MCF 10A (cell line): ENCODE measurements at regions not wholly inside any gene's neighbourhood (a gene's known extent, or its start where the extent isn't known, plus 50 kb on each side); places are given as distances from the start of the nearest gene placed in this dataset.

ENCODE experiments used
- BruUV-seq: library from RNA; stranded (reverse); fragments of 400-500 nt; replicated peaks from 2 replicates; lab custom pipeline; 2021; lab: Mats Ljungman, UMichigan
- CTCF ChIA-PET: fragments of 300-600 bp; sonication (Branson Sonifier 250); formaldehyde crosslinking; extraction: SDS; loops from one replicate; lab custom pipeline; 2021; ENCODE audit warnings: antibody characterized with exemption, inconsistent platforms; lab: Yijun Ruan, JAX
- POLR2A ChIA-PET: fragments of 300-600, 350-650 bp; sonication (Branson Sonifier 250); formaldehyde crosslinking; extraction: SDS; loops from one replicate; lab custom pipeline; 2020; ENCODE audit warnings: antibody characterized with exemption, inconsistent platforms; lab: Yijun Ruan, JAX
- DNase-seq: peaks from one replicate; pipeline ENCODE4 v3.0.0-alpha.2; 2018; ENCODE audit not compliant: unreplicated experiment
- H3K27ac Mint-ChIP-seq: one replicate; pipeline ENCODE4 v1.8.0; 2022; ENCODE audit warnings: mild to moderate bottlenecking, low read depth, mixed read lengths; ENCODE audit not compliant: unreplicated experiment
- H3K27me3 Mint-ChIP-seq: one replicate; pipeline ENCODE4 v1.8.0; 2022; ENCODE audit warnings: mixed read lengths; ENCODE audit not compliant: insufficient read depth, unreplicated experiment
- H3K36me3 Mint-ChIP-seq: one replicate; pipeline ENCODE4 v1.8.0; 2022; ENCODE audit warnings: mild to moderate bottlenecking, moderate library complexity, mixed read lengths; ENCODE audit not compliant: insufficient read depth, unreplicated experiment
- H3K4me1 Mint-ChIP-seq: one replicate; pipeline ENCODE4 v1.8.0; 2022; ENCODE audit warnings: mixed read lengths; ENCODE audit not compliant: insufficient read depth, unreplicated experiment
- H3K4me3 Mint-ChIP-seq: one replicate; pipeline ENCODE4 v1.8.0; 2022; ENCODE audit warnings: mild to moderate bottlenecking, moderate library complexity, mixed read lengths; ENCODE audit not compliant: unreplicated experiment
- H3K9me3 Mint-ChIP-seq: one replicate; pipeline ENCODE4 v1.8.0; 2022; ENCODE audit warnings: mixed read lengths; ENCODE audit not compliant: unreplicated experiment
- CTCF ChIP-seq: fragments of 200-600 bp; IDR thresholded peaks from one replicate; pipeline ENCODE4 v1.8.0; 2022; ENCODE audit warnings: antibody characterized with exemption, mild to moderate bottlenecking; ENCODE audit not compliant: unreplicated experiment
- intact Hi-C: fragments of 100-400 bp; cut with micrococcal nuclease; formaldehyde crosslinking; loops from 2 replicates; pipeline ENCODE4 v1.14.1; 2022

GRCh38 chr2:189305291-189305943, 125.9 kb upstream of the COL5A2 start:
- intact Hi-C loops: no loop called here
- Mint-ChIP-seq H3K9me3 (no peaks in the 10 kb centered on the region), H3K4me1 (peaks cover 8% of the 10 kb centered on the region), H3K27ac (no peak overlapping the region), H3K27me3 (no peaks in the 10 kb centered on the region), H3K4me3 (no peak overlapping the region), H3K36me3 (peaks cover 13% of the 10 kb centered on the region)
- DNase-seq: peak; percentile 49
- BruUV-seq: no TSS peak
- ChIA-PET POLR2A (no interaction called here), CTCF (interaction anchor here (1.2 kb wide), 1 partner anchor 211 kb away, joined by 4 read pairs; no protein-coding TSS in a partner anchor)
- TF ChIP-seq CTCF: no peak

- POLR2A ChIA-PET: no interaction called here
- peaks cover 8% of the 10 kb centered on the region for H3K4me1 Mint-ChIP-seq
- H3K27ac Mint-ChIP-seq: no peak overlapping the region
- H3K36me3 Mint-ChIP-seq: peaks cover 17% of the 10 kb centered on the region
- no peak for DNase-seq
- H3K4me3 Mint-ChIP-seq: no peak overlapping the region
- TF ChIP-seq CTCF: no peak
- no TSS peak for BruUV-seq
- no peaks in the 10 kb centered on the region for H3K27me3 Mint-ChIP-seq
- CTCF ChIA-PET: interaction anchor here (1.2 kb wide), 1 partner anchor 213 kb away, joined by 4 read pairs; no protein-coding TSS in a partner anchor
- intact Hi-C loops: no loop called here
- H3K9me3 Mint-ChIP-seq: no peaks in the 10 kb centered on the region
Observed at GRCh38 chr2:189306525-189306924, 127.0 kb upstream of the COL5A2 start.

GRCh38 chr2:189308056-189308790, 128.7 kb upstream of the COL5A2 start:
- ChIA-PET POLR2A (no interaction called here), CTCF (interaction anchor here (0.6 to 1.1 kb wide), 4 partner anchors 12 to 226 kb away, joined by 3 to 5 read pairs (median 3); no protein-coding TSS in a partner anchor)
- H3K27me3 Mint-ChIP-seq: no peaks in the 10 kb centered on the region
- no TSS peak for BruUV-seq
- H3K9me3 Mint-ChIP-seq: no peaks in the 10 kb centered on the region
- no peak for TF ChIP-seq CTCF
- no peak overlapping the region for H3K27ac Mint-ChIP-seq
- H3K4me1 Mint-ChIP-seq: no peaks in the 10 kb centered on the region
- H3K4me3 Mint-ChIP-seq: no peak overlapping the region
- intact Hi-C loops: no loop called here
- no peak for DNase-seq
- H3K36me3 Mint-ChIP-seq: peaks cover 22% of the 10 kb centered on the region

DNA sequence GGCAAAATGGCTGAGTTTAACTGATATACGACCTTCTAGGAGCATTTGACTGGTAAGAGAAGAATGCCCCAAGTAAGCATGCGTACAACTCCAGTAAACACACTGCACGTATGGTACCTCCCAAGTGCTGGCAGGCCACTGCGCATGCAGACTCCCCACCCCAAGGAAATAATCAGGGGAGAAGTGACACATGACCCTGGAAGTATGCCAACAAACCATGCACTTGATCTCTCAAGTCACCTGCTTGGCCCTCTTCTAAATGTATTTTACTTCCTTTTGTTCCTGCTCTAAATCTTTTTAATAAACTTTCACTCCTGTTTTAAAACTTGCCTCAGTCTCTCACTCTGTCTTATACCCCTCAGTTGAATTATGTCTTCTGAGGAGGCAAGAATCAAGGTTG, 129.8 kb upstream of the COL5A2 start:
- TF ChIP-seq CTCF: no peak
- H3K9me3 Mint-ChIP-seq: no peaks in the 10 kb centered on the region
- H3K36me3 Mint-ChIP-seq: peaks cover 22% of the 10 kb centered on the region
- ChIA-PET CTCF (interaction anchor here (0.8 to 1.1 kb wide), 2 partner anchors 13 to 227 kb away, joined by 3 read pairs; no protein-coding TSS in a partner anchor), POLR2A (no interaction called here)
- no peak overlapping the region for H3K27ac Mint-ChIP-seq
- BruUV-seq: no TSS peak
- no peak for DNase-seq
- H3K27me3 Mint-ChIP-seq: no peaks in the 10 kb centered on the region
- H3K4me3 Mint-ChIP-seq: no peak overlapping the region
- intact Hi-C loops: no loop called here
- H3K4me1 Mint-ChIP-seq: no peaks in the 10 kb centered on the region
